Gastrocnemius medialis (tissue), 4 donors: ENCODE measurements at regions not wholly inside any gene's neighbourhood (a gene's known extent, or its start where the extent isn't known, plus 50 kb on each side); places are given as distances from the start of the nearest gene placed in this dataset.
"Not testable (repeated sequence)": the region's sequence is repeated elsewhere in the genome, so short reads cannot be mapped to it uniquely, and the experiment has no call there.

Source experiments
- CTCF ChIP-seq, 5 experiments: fragments of 450-650 bp in 3 of 5; fragments of 200-600 bp in 2 of 5; sonication (generic) in 2 of 5; IDR thresholded peaks in 4 of 5; conservative IDR thresholded peaks in 1 of 5; 1 replicate in 4 of 5; 2 replicates in 1 of 5; pipeline ENCODE4 v1.5.1; 2016 to 2019; ENCODE audit warnings: antibody characterized with exemption in 5 of 5, mild to moderate bottlenecking in 3 of 5, moderate library complexity in 3 of 5
- POLR2A ChIP-seq, 2 donors: fragments of 450-650 bp; IDR thresholded peaks; one replicate each; pipeline ENCODE4 v1.6.1; 2017; ENCODE audit warnings: antibody characterized with exemption in 2 of 2, mild to moderate bottlenecking in 2 of 2, moderate library complexity in 2 of 2

DNA sequence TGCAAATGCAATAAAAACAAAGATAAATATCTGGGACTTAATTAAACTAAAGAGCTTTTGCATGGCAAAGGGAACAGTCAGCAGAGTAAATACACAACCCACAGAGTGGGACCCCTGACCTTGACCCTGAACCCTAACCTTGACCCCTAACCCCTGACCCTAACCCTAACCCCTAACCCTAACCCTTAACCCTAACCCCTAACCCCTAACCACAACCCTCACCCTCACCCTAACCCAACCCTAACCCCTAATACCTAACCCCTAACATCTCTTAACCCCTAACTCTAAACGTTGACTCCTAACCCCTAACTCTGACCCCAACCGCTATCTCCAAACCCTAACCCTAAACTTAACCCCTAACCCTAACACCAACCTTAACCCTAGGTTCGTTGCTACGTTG lies 64.9 kb upstream of the GPR39 start:
- TF ChIP-seq CTCF (IDR thresholded peaks at IDR 0.05 in 4 of 5, conservative IDR thresholded peaks at IDR 0.05 in 1 of 5); POLR2A (IDR thresholded peaks at IDR 0.05): not testable (repeated sequence)
